SK-N-SH treated with all-trans-retinoic acid at 6 μM for 48 hours (cell line): ENCODE measurements at regions not wholly inside any gene's neighbourhood (a gene's known extent, or its start where the extent isn't known, plus 50 kb on each side); places are given as distances from the start of the nearest gene placed in this dataset.

Experiments used
- ATAC-seq: fragments of 200-7000 bp; cut with Tn5 transposase; 3 replicates; pipeline ENCODE4 v1.9.1; 2020; ENCODE audit warnings: mild to moderate bottlenecking, moderate library complexity
- CSDC2 ChIP-seq: fragments of 250-450 bp; sonication (Bioruptor Pico); IDR thresholded peaks from 2 replicates; pipeline ENCODE4 v1.5.0; 2020; ENCODE audit warnings: mild to moderate bottlenecking, moderate library complexity
- ESRRG ChIP-seq: fragments of 250-450 bp; sonication (Bioruptor Pico); IDR thresholded peaks from 2 replicates; pipeline ENCODE4 v1.6.1; 2021; ENCODE audit warnings: mild to moderate bottlenecking
- GLIS3 ChIP-seq: fragments of 250-450 bp; sonication (Bioruptor Pico); IDR thresholded peaks from 2 replicates; pipeline ENCODE4 v1.5.0; 2020; ENCODE audit warnings: mild to moderate bottlenecking, moderate library complexity
- OSR1 ChIP-seq: fragments of 250-450 bp; sonication (Bioruptor Pico); IDR thresholded peaks from 2 replicates; pipeline ENCODE4 v1.8.0; 2022; ENCODE audit warnings: moderate library complexity, mild to moderate bottlenecking, inconsistent platforms
- PPARA ChIP-seq: fragments of 250-450 bp; sonication (Bioruptor Pico); IDR thresholded peaks from 2 replicates; pipeline ENCODE4 v1.5.0; 2020; ENCODE audit warnings: mild to moderate bottlenecking, borderline replicate concordance
- RARB ChIP-seq: fragments of 250-450 bp; sonication (Bioruptor Pico); IDR thresholded peaks from 2 replicates; pipeline ENCODE4 v1.8.0; 2021; ENCODE audit warnings: mild to moderate bottlenecking, moderate library complexity
- SNAI2 ChIP-seq: fragments of 250-450 bp; sonication (Bioruptor Pico); IDR thresholded peaks from 2 replicates; pipeline ENCODE4 v1.5.0; 2020; ENCODE audit warnings: mild to moderate bottlenecking, moderate library complexity
- TOX ChIP-seq: fragments of 250-450 bp; sonication (Bioruptor Pico); IDR thresholded peaks from 2 replicates; pipeline ENCODE4 v1.8.0; 2021; ENCODE audit warnings: mild to moderate bottlenecking, moderate library complexity, borderline replicate concordance
- ZFP3 ChIP-seq: fragments of 250-450 bp; sonication (Bioruptor Pico); IDR thresholded peaks from 2 replicates; pipeline ENCODE4 v1.5.0; 2020; ENCODE audit warnings: mild to moderate bottlenecking, moderate library complexity
- ZFP30 ChIP-seq: fragments of 450-650 bp; formaldehyde crosslinking; IDR thresholded peaks from 2 replicates; pipeline ENCODE4 v1.5.0; 2022; ENCODE audit warnings: mild to moderate bottlenecking, moderate library complexity
- ZNF565 ChIP-seq: fragments of 450-650 bp; formaldehyde crosslinking; conservative IDR thresholded peaks from 2 replicates; pipeline ENCODE4 v1.5.0; 2020; ENCODE audit warnings: low read depth, mild to moderate bottlenecking, moderate library complexity
- ZNF70 ChIP-seq: fragments of 450-650 bp; formaldehyde crosslinking; IDR thresholded peaks from 2 replicates; pipeline ENCODE4 v1.5.0; 2020; ENCODE audit warnings: mild to moderate bottlenecking, moderate library complexity
- ZNF8 ChIP-seq: fragments of 450-650 bp; formaldehyde crosslinking; IDR thresholded peaks from 2 replicates; pipeline ENCODE4 v1.5.0; 2020; ENCODE audit warnings: mild to moderate bottlenecking, moderate library complexity
- TF ChIP-seq, protein P1 (sequence below): fragments of 250-450 bp; sonication (Bioruptor Pico); IDR thresholded peaks from 2 replicates; pipeline ENCODE4 v1.5.1; 2020; ENCODE audit warnings: low read depth, mild to moderate bottlenecking, moderate library complexity
- TF ChIP-seq, protein P2 (sequence below): fragments of 250-450 bp; sonication (Bioruptor Pico); IDR thresholded peaks from 2 replicates; pipeline ENCODE4 v1.8.0; 2020; ENCODE audit warnings: mild to moderate bottlenecking, moderate library complexity, borderline replicate concordance
- TF ChIP-seq, protein P3 (sequence below): fragments of 250-450 bp; sonication (Bioruptor Pico); IDR thresholded peaks from 2 replicates; pipeline ENCODE4 v1.5.0; 2020; ENCODE audit warnings: mild to moderate bottlenecking, moderate library complexity
- TF ChIP-seq, protein P4 (sequence below): fragments of 250-450 bp; sonication (Bioruptor Pico); IDR thresholded peaks from 2 replicates; pipeline ENCODE4 v1.8.0; 2021; ENCODE audit warnings: low read depth, mild to moderate bottlenecking, moderate library complexity, borderline replicate concordance
- TF ChIP-seq, protein P5 (sequence below): fragments of 250-450 bp; sonication (Bioruptor Pico); IDR thresholded peaks from 2 replicates; pipeline ENCODE4 v1.5.1; 2021; ENCODE audit warnings: mild to moderate bottlenecking, moderate library complexity

DNA sequence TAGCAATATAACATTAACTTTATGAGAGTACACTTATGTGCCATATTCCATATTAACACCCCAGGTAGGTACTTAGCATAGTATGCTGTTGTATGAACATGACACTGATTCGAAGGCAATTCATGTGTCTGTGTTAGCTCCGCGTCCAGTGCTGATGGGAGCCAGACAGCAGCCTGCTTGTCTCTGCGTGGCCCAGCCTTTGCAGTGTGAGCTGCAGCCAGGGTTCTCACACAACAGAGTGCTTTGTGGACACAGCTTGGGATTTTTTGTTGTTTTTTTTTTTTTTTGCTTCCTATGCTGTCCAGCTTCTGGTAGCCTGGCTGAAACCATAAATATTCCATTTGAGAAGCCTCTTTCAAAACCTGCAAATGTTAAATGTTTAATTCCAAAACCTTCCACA lies 350.9 kb downstream of the SMOC2 start:
- TF ChIP-seq ZFP30 (CRISPR knock-in tag) (no peak), PPARA (CRISPR knock-in tag) (no peak), ZFP3 (CRISPR knock-in tag) (no peak), OSR1 (CRISPR knock-in tag) (no peak), GLIS3 (no peak), CSDC2 (CRISPR knock-in tag) (no peak), SNAI2 (CRISPR knock-in tag) (no peak), TOX (CRISPR knock-in tag) (no peak), ESRRG (no peak)
- TF ChIP-seq, protein P1, sequence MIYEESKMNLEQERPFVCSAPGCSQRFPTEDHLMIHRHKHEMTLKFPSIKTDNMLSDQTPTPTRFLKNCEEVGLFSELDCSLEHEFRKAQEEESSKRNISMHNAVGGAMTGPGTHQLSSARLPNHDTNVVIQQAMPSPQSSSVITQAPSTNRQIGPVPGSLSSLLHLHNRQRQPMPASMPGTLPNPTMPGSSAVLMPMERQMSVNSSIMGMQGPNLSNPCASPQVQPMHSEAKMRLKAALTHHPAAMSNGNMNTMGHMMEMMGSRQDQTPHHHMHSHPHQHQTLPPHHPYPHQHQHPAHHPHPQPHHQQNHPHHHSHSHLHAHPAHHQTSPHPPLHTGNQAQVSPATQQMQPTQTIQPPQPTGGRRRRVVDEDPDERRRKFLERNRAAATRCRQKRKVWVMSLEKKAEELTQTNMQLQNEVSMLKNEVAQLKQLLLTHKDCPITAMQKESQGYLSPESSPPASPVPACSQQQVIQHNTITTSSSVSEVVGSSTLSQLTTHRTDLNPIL (CRISPR knock-in tag): no peak
- no peak for ATAC-seq

DNA sequence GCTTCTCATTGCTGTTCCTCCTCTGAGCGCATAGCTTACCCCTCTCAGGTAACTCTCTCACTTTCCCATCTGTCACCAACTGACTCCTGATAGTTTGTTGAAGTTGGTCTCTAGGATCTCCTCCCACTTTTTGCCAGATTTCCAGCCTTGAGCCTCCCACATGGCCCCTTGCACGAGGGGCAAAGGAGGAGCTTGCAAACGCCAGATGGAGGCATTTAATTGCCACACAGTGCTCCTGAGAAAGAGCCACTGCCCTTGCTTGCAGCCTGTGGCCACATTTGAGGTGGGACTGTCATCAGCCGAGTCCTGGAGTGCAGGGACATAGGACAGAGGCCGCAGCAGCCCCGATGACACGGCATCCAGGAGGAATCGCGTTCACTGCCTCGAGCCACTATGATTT lies 348.7 kb downstream of the SMOC2 start:
- ATAC-seq: no peak
- TF ChIP-seq, protein P2, sequence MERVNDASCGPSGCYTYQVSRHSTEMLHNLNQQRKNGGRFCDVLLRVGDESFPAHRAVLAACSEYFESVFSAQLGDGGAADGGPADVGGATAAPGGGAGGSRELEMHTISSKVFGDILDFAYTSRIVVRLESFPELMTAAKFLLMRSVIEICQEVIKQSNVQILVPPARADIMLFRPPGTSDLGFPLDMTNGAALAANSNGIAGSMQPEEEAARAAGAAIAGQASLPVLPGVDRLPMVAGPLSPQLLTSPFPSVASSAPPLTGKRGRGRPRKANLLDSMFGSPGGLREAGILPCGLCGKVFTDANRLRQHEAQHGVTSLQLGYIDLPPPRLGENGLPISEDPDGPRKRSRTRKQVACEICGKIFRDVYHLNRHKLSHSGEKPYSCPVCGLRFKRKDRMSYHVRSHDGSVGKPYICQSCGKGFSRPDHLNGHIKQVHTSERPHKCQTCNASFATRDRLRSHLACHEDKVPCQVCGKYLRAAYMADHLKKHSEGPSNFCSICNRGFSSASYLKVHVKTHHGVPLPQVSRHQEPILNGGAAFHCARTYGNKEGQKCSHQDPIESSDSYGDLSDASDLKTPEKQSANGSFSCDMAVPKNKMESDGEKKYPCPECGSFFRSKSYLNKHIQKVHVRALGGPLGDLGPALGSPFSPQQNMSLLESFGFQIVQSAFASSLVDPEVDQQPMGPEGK (CRISPR knock-in tag): no peak
- TF ChIP-seq GLIS3 (no peak), ZNF70 (CRISPR knock-in tag) (no peak), ZNF565 (CRISPR knock-in tag) (no peak), CSDC2 (CRISPR knock-in tag) (no peak), ZFP3 (CRISPR knock-in tag) (no peak), ZFP30 (CRISPR knock-in tag) (no peak)
- TF ChIP-seq, protein P3, sequence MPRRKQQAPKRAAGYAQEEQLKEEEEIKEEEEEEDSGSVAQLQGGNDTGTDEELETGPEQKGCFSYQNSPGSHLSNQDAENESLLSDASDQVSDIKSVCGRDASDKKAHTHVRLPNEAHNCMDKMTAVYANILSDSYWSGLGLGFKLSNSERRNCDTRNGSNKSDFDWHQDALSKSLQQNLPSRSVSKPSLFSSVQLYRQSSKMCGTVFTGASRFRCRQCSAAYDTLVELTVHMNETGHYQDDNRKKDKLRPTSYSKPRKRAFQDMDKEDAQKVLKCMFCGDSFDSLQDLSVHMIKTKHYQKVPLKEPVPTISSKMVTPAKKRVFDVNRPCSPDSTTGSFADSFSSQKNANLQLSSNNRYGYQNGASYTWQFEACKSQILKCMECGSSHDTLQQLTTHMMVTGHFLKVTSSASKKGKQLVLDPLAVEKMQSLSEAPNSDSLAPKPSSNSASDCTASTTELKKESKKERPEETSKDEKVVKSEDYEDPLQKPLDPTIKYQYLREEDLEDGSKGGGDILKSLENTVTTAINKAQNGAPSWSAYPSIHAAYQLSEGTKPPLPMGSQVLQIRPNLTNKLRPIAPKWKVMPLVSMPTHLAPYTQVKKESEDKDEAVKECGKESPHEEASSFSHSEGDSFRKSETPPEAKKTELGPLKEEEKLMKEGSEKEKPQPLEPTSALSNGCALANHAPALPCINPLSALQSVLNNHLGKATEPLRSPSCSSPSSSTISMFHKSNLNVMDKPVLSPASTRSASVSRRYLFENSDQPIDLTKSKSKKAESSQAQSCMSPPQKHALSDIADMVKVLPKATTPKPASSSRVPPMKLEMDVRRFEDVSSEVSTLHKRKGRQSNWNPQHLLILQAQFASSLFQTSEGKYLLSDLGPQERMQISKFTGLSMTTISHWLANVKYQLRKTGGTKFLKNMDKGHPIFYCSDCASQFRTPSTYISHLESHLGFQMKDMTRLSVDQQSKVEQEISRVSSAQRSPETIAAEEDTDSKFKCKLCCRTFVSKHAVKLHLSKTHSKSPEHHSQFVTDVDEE (CRISPR knock-in tag): no peak
- TF ChIP-seq, protein P4, sequence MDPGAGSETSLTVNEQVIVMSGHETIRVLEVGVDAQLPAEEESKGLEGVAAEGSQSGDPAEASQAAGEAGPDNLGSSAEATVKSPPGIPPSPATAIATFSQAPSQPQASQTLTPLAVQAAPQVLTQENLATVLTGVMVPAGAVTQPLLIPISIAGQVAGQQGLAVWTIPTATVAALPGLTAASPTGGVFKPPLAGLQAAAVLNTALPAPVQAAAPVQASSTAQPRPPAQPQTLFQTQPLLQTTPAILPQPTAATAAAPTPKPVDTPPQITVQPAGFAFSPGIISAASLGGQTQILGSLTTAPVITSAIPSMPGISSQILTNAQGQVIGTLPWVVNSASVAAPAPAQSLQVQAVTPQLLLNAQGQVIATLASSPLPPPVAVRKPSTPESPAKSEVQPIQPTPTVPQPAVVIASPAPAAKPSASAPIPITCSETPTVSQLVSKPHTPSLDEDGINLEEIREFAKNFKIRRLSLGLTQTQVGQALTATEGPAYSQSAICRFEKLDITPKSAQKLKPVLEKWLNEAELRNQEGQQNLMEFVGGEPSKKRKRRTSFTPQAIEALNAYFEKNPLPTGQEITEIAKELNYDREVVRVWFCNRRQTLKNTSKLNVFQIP (CRISPR knock-in tag): no peak

DNA sequence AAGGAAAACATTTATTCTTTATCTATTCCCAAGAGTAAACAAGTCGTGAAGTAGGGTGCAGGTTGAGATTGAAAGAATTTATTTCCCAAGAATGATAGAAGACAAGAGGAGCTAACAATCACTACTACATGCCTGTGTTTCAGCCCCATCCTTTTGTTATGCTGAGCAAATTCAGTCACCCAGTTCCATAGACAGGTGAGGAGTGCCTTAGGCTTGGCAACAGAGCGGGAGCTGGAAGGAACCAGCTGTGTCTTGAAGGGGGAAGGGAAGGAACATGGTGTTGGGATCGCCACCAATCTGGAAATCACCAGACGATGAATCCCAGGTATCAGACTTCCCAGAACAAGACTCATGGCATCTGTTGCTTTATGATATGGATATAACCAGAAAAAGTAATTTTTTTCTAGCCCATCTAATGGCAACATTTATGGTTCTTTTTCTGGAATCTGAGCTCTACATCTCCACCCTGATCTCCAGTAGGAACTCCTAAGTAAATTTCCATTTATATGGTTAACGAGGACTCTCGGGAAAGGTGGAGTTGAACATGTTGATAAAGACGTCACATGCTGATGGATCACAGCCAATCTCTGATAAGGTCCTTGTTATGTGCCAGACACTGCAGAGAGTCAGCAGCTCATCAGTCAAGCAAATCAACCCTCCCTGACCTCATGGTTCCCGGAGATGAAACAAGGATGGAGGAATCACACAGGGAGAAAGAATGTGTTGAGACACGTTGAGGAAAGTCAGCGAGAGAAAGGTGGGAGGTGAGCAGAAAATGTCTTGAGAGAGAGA lies 344.9 kb downstream of the SMOC2 start:
- no peak for ATAC-seq
- TF ChIP-seq CSDC2 (CRISPR knock-in tag) (no peak), ZNF8 (no peak), PPARA (CRISPR knock-in tag) (no peak), ZNF565 (CRISPR knock-in tag) (no peak), ZFP30 (CRISPR knock-in tag) (no peak), RARB (CRISPR knock-in tag) (no peak), ESRRG (no peak), ZFP3 (CRISPR knock-in tag) (no peak), GLIS3 (no peak)
- TF ChIP-seq, protein P5, sequence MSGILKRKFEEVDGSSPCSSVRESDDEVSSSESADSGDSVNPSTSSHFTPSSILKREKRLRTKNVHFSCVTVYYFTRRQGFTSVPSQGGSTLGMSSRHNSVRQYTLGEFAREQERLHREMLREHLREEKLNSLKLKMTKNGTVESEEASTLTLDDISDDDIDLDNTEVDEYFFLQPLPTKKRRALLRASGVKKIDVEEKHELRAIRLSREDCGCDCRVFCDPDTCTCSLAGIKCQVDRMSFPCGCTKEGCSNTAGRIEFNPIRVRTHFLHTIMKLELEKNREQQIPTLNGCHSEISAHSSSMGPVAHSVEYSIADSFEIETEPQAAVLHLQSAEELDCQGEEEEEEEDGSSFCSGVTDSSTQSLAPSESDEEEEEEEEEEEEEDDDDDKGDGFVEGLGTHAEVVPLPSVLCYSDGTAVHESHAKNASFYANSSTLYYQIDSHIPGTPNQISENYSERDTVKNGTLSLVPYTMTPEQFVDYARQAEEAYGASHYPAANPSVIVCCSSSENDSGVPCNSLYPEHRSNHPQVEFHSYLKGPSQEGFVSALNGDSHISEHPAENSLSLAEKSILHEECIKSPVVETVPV (CRISPR knock-in tag): no peak
- TF ChIP-seq, protein P4 (CRISPR knock-in tag): no peak
